Heart right ventricle (tissue), 16 donors: ENCODE measurements at regions not wholly inside any gene's neighbourhood (a gene's known extent, or its start where the extent isn't known, plus 50 kb on each side); places are given as distances from the start of the nearest gene placed in this dataset.
"Not testable (repeated sequence)": the region's sequence is repeated elsewhere in the genome, so short reads cannot be mapped to it uniquely, and the experiment has no call there.

Source experiments
- ATAC-seq, 8 donors: fragments of 200-7000 bp; cut with Tn5 transposase; one replicate each; pipeline ENCODE4 v1.9.1; 2020; ENCODE audit warnings: mild to moderate bottlenecking in 8 of 8, moderate library complexity in 8 of 8, moderate number of reproducible peaks in 1 of 8
- DNase-seq, 2 donors: peaks; one replicate each; pipeline ENCODE4 v3.0.0-alpha.2; 2020
- H3K27ac ChIP-seq, 10 donors: fragments of 200-600 bp; sonication (generic) in 2 of 10; one replicate each; pipeline versions ENCODE4 v1.5.0 to v1.8.0; 2020 to 2022; ENCODE audit warnings: mild to moderate bottlenecking in 3 of 10
- H3K27me3 ChIP-seq, 7 donors: fragments of 200-600 bp; one replicate each; pipeline ENCODE4 v1.8.0; 2021 to 2022; ENCODE audit warnings: mild to moderate bottlenecking in 2 of 7
- H3K36me3 ChIP-seq, 9 donors: fragments of 200-600 bp; sonication (generic) in 1 of 9; one replicate each; pipeline versions ENCODE4 v1.5.0 to v1.8.0; 2020 to 2022; ENCODE audit warnings: mild to moderate bottlenecking in 2 of 9
- H3K4me1 ChIP-seq, 9 donors: fragments of 200-600 bp; sonication (generic) in 1 of 9; one replicate each; pipeline versions ENCODE4 v1.5.0 to v1.8.0; 2020 to 2022; ENCODE audit warnings: mild to moderate bottlenecking in 4 of 9
- H3K4me3 ChIP-seq, 10 donors: fragments of 200-600 bp; sonication (generic) in 2 of 10; one replicate each; pipeline versions ENCODE4 v1.5.0 to v1.8.0; 2020 to 2022; ENCODE audit warnings: mild to moderate bottlenecking in 7 of 10, moderate library complexity in 2 of 10
- H3K9me3 ChIP-seq, 11 donors: fragments of 200-600 bp in 10 of 11; sonication (generic) in 2 of 11; one replicate each; pipeline versions ENCODE4 v1.5.0 to v1.8.0; 2013 to 2022; ENCODE audit warnings: mild to moderate bottlenecking in 2 of 11, control low read depth in 1 of 11, moderate library complexity in 1 of 11
- WGBS, 2 donors: extraction: QIAGEN DNeasy Blood & Tissue Kit; methylation state at CpG; one replicate each; pipeline ENCODE4 v1.1.7; 2013; ENCODE audit warnings: inconsistent platforms in 1 of 2; 5-methylcytosine and 5-hydroxymethylcytosine counted together
- intact Hi-C, 10 donors: fragments of 100-400 bp; cut with DNase I; formaldehyde crosslinking; loops; one replicate each; pipeline versions ENCODE4 v1.11.1 to v1.14.2; 2022
- TF ChIP-seq, protein P1 (sequence below), 9 donors: fragments of 200-600 bp; sonication (generic) in 2 of 9; IDR thresholded peaks; one replicate each; pipeline versions ENCODE4 v1.5.0 to v1.8.0; 2021 to 2022; ENCODE audit warnings: antibody characterized with exemption in 9 of 9, mild to moderate bottlenecking in 5 of 9, moderate library complexity in 1 of 9
- donor health status: Arrhythmogenic right ventricular cardiomyopathy.
- donor health status: ischemic (EF 13 %, LVEDD 7.1; RV severe dilation, severe dysfunction).
- donor health status: healthy with polysubstance abuse.
- donor health status: DM: no; HTN: yes; CAD: no.
- donor health status: DM: no; HTN: no; CAD: no.
- donor health status: ischemic (EF 25% LVEDD 6.9; RV normal size, moderate dysfunction).
- donor health status: ischemic (EF 25% LVEDD 5.7; RV mildly dilated, moderate dysfunction).
- donor health status: healthy.
- donor health status: DM: yes; HTN: yes; CAD: no.
- donor health status: Ischemic cardiomyopathy.
- donor health status: ischemic (EF 35%, LVEDD 5.7; RV mildly dilated, moderate dysfunction).
- donor health status: nonischemic (EF 11% LVEDD 7.7; RV severe dilation, severe dysfunction).
- donor health status: DM: yes; HTN: yes; CAD: no.
- donor health status: PGD.
- donor health status: ischemic (EF 29% LVEDD 5.4; RV normal size, mild dysfunction).
- donor health status: nonischemic (EF 23%, LVEDD 6.1; RV moderate dilation, normal function).

DNA sequence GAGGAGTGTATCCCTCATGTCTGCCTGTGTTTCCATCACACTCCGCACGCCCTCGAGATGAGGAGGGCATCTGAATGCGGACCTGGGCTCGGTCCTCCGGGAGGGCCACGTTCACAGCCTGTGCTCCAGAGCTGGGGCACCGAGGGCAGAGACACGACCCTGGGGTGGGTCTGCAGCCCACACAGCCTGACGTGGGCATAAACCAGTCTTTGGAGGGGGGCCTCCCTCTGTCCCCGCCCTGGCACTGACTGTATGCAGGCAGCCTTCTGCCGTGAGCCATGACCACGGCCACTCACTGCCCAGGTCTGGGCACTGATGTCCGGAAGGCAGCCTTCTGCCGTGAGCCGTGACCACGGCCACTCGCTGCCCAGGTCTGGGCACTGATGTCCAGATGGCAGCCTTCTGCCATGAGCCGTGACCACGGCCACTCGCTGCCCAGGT lies 1425.1 kb downstream of the BRD1 start:
- H3K4me1 ChIP-seq, result no peaks in the 10 kb centered on the region
- TF ChIP-seq, protein P1, sequence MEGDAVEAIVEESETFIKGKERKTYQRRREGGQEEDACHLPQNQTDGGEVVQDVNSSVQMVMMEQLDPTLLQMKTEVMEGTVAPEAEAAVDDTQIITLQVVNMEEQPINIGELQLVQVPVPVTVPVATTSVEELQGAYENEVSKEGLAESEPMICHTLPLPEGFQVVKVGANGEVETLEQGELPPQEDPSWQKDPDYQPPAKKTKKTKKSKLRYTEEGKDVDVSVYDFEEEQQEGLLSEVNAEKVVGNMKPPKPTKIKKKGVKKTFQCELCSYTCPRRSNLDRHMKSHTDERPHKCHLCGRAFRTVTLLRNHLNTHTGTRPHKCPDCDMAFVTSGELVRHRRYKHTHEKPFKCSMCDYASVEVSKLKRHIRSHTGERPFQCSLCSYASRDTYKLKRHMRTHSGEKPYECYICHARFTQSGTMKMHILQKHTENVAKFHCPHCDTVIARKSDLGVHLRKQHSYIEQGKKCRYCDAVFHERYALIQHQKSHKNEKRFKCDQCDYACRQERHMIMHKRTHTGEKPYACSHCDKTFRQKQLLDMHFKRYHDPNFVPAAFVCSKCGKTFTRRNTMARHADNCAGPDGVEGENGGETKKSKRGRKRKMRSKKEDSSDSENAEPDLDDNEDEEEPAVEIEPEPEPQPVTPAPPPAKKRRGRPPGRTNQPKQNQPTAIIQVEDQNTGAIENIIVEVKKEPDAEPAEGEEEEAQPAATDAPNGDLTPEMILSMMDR (IDR thresholded peaks at IDR 0.05), result no peak
- no peak for DNase-seq
- peaks cover 0 to 24% (median 6%) of the 10 kb centered on the region in 7 donors for H3K27me3 ChIP-seq
- no peak overlapping the region for H3K27ac ChIP-seq
- WGBS, 2 donors, result 88 to 89% methylated on average over 21 of the region's 21 CpGs
- H3K4me3 ChIP-seq, result no peak overlapping the region
- H3K9me3 ChIP-seq, result no peaks in the 10 kb centered on the region
- ATAC-seq, result no peak
- intact Hi-C loops, result no loop called here
- no peaks in the 10 kb centered on the region for H3K36me3 ChIP-seq

DNA sequence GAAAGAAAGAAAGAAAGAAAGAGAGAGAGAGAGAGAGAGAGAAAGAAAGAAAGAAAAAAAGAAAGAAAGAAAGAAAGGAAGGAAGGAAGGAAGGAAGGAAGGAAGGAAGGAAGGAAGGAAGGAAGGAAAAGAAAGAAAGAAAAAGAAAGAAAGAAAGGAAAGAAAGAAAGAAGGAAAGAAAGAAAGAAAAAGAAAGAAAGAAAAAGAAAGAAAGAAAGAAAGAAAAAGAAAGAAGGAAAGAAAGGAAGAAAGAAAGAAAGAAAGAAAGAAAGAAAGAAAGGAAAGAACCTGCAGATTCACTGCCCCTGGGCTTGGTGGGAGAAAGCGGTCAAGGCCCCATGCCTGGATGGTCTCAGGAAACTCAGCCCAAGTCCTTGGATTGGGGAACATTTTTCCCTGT lies 1426.2 kb downstream of the BRD1 start:
- ATAC-seq, H3K4me3 ChIP-seq, intact Hi-C loops, H3K4me1 ChIP-seq, H3K36me3 ChIP-seq, DNase-seq, H3K27ac ChIP-seq, H3K9me3 ChIP-seq: not testable (repeated sequence)
- 100% methylated on average over 1 of the region's 1 CpG for WGBS, 2 donors
- H3K27me3 ChIP-seq, result peaks cover 0 to 24% (median 12%) of the 10 kb centered on the region in 7 donors

DNA sequence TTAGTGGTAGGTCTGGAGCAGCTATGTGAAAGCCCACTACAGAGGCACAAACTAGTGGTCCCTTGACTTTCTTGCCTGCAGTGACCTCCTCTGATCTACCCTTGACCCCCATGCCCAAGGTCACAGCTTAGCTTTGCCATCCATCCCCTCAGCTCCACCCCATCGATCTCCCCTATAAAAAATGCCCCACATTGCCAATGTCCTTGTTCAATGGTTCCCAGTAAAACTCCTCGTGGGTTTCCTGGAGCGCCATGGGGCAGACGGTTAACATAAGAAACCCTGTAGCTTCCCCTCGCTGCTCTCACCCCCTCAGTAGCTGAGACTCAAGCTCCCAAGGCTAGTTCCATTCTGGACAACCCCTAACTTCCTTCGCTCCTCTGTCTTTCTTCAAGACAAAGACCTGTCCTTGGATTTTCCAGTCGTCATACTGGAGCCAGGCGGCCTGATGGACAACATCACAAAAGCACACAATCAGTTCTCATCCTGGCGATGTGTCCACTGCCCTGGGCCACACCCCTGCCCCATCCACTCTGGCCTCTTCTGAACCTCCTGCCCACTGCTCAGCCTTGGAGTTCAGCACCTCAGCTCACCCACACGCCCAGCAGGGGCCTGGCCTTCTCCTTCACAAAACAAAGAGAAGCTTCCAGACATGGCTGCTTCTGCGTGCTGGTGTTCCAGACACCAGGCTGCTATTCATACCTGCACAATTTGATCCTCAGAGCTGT lies 1429.3 kb downstream of the BRD1 start:
- ATAC-seq, result no peak
- TF ChIP-seq, protein P1 (IDR thresholded peaks at IDR 0.05), result no peak
- WGBS, 2 donors, result 81 to 85% methylated on average over 11 of the region's 11 CpGs
- Histone ChIP-seq H3K4me1 (no peaks in the 10 kb centered on the region), H3K4me3 (no peak overlapping the region), H3K36me3 (no peaks in the 10 kb centered on the region), H3K27me3 (peaks cover 0 to 25% (median 16%) of the 10 kb centered on the region in 7 donors), H3K9me3 (no peaks in the 10 kb centered on the region), H3K27ac (no peak overlapping the region)
- intact Hi-C loops, result no loop called here
- DNase-seq, result no peak

DNA sequence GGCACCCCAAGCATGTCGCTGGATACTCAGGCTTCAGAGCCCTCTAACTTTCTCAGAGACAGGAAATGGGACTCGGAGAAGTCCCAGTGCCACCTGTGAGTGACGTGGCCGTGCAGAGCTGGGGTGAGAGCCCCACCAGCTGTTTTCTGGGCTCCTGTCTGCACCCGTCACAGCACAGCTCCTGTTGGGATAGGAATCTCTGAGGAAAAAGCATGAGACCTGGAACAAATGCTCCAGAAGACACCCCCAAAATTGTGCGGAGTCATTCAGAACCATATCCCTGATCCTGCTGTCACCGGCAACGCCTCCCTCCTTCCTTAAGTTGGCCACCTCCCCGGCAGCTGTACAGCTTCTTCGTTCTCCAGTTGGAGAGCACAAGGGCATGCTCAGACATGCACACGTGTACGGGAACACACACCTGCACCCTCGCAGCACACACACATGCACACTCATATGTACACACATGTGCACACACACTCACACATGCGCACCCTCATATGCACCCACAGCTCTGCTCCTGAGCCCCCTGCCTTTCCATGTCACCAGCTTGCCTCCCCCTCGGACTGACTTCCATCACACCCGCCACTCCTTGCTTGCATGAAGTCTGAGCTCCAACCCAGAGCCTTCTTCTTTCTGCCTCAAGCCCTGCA lies 1430.0 kb downstream of the BRD1 start:
- Histone ChIP-seq H3K4me1 (no peaks in the 10 kb centered on the region), H3K9me3 (no peaks in the 10 kb centered on the region), H3K27ac (no peak overlapping the region), H3K4me3 (no peak overlapping the region), H3K27me3 (peaks cover 0 to 30% (median 16%) of the 10 kb centered on the region in 7 donors), H3K36me3 (no peaks in the 10 kb centered on the region)
- 79 to 84% methylated on average over 16 of the region's 16 CpGs for WGBS, 2 donors
- TF ChIP-seq, protein P1 (IDR thresholded peaks at IDR 0.05), result no peak
- DNase-seq (no peak), ATAC-seq (no peak)
- intact Hi-C loops, result no loop called here
